COLO668 (cell line): ENCODE measurements at regions not wholly inside any gene's neighbourhood (a gene's known extent, or its start where the extent isn't known, plus 50 kb on each side); places are given as distances from the start of the nearest gene placed in this dataset.
A peak's percentile ranks its signal among the peaks of the same experiment; 100 is the strongest.
"Not testable (repeated sequence)": the region's sequence is repeated elsewhere in the genome, so short reads cannot be mapped to it uniquely, and the experiment has no call there.

Experiments used
- DNase-seq: peaks from one replicate; lab custom pipeline; 2025; ENCODE audit not compliant: unreplicated experiment; lab: John Stamatoyannopoulos, UW

GRCh38 chr1:21385022-21385421, 54.9 kb upstream of the NBPF3 start:
- DNase-seq: no peak

GRCh38 chr1:21384620-21385019, 55.3 kb upstream of the NBPF3 start:
- DNase-seq: no peak

DNA sequence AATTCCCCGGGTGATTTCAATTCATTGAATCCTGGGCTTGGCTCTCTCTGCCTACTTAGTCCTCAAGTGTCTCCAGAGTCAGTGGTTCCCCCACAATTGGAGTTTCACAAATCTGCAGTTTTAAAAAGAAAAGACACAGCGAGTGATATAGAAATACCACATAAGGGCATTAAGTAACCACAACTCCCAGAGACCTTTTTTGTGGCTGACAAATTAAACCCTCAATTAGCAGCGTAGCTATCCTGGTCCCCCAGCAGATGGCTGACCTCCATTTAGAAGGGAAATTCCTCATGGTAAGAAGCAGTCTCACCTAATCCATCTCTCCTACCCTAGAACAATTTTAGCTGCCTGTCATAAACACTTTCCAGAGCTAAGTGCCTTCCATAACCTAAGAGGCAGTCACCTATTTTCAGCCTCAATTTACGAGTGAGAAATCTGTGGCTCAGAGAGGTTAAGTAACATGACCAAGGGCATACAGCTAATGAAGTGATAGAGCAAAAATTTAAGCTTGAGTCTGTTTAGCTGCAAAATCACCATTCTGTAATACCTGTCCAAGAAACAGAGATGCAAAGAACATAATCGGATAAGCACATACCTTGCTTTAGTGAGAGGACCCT, 56.0 kb upstream of the NBPF3 start:
- DNase-seq: no peak

DNA sequence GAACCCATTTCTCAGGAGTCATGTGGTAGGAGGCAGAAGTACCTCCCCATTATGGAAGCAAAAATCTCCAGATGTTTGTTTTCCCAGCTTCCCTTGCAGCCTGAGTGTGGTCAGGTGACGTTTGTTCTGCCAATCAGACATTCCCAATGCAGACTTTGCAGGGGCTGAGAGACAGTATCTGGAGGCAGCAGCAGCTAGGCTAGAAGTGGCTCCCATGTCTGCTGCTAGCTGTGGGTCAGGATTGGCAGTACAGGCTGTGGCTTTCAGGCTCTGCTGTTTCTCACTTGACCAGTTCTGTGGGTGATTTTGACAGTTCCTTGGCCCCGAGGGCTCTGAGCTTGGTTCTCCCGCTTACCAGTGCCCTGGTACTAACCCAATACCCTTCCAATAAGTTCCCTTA, 58.6 kb upstream of the NBPF3 start:
- no peak for DNase-seq

- not testable (repeated sequence) for DNase-seq
These were observed 59.8 kb upstream of the NBPF3 start for GRCh38 chr1:21380147-21380546.

- DNase-seq: no peak
These were observed 60.4 kb upstream of the NBPF3 start for GRCh38 chr1:21379571-21379970.

DNA sequence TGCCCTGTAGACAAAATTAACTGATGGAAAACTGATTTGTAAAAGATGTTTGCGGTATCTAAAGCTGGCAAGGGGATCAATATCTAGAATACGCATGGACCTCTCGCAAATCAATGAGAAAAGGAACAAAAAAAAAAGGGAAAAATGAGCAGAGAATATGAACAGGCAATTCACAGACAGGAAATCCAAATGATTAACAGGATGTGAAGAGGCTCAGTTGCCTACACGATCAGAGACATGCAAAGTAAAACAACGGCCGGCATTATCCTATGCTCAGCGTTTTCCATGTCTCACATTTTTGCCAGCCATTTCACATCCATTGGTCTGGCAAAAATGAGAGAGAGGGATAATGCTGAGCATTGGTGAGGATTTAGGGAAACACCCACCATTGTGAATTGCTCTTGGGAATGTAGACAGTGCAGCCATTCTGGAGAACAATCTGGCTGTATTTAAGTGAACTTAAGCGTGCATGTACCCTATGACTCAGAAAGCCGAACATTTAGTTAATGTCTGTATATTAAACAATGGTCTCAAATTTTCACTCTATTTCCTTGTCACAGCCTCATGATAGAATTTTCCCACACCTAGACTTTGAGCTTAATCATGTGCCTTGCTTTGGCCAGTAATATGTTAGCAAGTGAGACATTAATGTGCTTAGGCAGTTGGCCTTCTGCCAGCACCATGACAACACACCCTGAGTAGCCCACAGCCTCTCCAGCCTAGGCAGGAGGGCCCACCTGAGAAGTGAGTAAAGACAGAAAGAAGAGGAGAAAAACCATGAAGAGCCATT, 61.0 kb upstream of the NBPF3 start:
- peak; percentile 93 for DNase-seq

- no peak for DNase-seq
These were observed 67.6 kb upstream of the NBPF3 start for GRCh38 chr1:21372383-21372782.

DNA sequence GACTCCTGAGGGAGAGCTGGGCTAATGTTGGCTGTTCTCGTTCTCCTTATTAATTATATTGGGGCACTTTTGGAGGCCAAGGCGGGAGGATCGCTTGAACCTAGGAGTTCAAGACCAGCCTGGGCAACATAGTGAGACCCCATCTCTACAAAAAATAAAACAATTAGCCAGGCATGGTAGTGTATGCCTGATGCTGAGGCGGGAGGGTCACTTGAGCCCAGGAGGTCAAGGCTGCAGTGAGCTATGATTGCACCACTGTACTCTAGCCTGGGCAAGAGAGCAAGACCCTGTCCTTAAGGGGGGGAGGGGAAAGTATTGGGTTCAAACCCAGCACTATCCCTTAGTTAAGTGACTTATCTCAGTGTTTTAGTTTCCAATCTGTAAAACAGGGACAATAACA, 70.0 kb upstream of the NBPF3 start:
- no peak for DNase-seq

GRCh38 chr1:21368515-21369289, 71.2 kb upstream of the NBPF3 start:
- DNase-seq: peak; percentile 91

- not testable (repeated sequence) for DNase-seq
These were observed 71.9 kb upstream of the NBPF3 start for GRCh38 chr1:21367973-21368514.

- DNase-seq: no peak
These were observed 73.6 kb upstream of the NBPF3 start for GRCh38 chr1:21366288-21366687.

GRCh38 chr1:21365036-21365435, 74.8 kb upstream of the ECE1 start:
- DNase-seq: no peak

GRCh38 chr1:21362096-21362495, 71.8 kb upstream of the ECE1 start:
- no peak for DNase-seq

DNA sequence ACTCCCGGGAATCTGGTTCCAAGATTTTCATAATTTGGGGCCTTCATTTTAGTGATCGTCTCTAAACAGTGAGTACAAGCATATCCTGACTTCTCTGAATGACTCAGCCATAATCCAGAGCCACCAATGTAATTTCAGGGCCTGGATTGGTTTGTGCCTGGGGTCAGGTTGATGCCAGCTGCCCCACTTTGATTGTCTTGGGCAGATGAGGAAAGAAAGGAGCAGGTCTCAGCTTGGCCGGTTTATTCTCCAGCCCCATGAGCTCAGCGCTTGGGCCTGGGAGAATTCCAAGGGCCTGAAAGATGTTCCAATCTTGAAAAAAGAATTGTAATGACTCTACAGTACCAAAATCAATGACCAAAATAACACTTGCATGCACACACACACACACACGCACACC, 71.2 kb upstream of the ECE1 start:
- DNase-seq: no peak

DNA sequence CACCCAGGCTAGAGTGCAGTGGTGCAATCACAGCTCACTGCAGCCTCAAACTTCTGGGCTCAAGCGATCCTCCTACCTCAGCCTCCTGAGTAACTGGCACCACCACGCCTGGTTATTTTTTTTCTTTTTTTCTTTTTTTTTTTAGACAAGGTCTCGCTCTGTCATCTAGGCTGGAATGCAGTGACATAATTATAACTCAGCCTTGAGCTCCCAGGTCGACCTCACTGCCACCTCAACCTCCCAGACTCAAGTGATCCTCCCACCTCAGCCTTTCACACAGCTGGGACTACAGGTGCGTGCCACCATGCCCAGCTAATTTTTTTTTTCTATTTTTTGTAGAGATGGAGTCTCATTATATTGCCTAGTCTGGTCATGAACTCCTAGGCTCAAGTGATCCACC, 66.9 kb upstream of the ECE1 start:
- no peak for DNase-seq

- peak; percentile 41 for DNase-seq
These were observed 65.7 kb upstream of the ECE1 start for GRCh38 chr1:21355956-21356355.

- no peak for DNase-seq
These were observed 62.3 kb upstream of the ECE1 start for GRCh38 chr1:21352586-21352985.

GRCh38 chr1:21351901-21352300, 61.6 kb upstream of the ECE1 start:
- DNase-seq: no peak

DNA sequence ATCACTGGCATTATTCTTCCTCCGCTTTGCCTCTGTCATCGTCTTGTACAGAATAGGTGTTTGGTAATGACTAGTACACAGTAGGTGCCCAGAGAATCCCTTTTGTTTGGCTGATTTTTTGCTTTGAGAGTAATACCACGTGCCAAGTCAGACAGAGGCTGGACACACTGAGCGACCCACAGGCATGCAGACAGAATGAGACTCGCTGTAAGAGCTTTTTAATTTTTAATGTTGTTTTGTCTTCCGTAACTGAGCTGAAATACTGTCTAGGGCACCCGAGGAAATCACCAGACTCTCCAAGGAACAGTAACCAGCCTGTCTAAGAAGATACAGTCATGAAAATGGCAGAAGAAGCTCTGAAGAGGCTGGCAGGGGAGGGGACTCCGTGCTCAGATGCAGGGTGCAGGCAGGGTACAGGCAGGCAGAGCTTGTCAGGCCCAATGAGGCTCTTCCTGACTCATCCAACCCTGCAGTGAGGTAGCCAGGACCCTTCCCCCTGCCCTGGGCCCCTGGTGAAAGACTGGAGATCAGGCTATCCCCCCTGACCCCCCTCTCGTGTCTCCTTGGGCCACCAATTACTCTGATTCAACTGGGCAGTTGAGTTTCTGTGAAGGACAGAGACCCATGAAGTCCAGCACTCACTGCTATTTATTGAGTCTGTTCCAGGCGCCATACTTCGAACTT, 60.1 kb upstream of the ECE1 start:
- DNase-seq: no peak

GRCh38 chr1:21349693-21350092, 59.4 kb upstream of the ECE1 start:
- no peak for DNase-seq
